ENCODE measurements at regions not wholly inside any gene's neighbourhood (a gene's known extent, or its start where the extent isn't known, plus 50 kb on each side); places are given as distances from the start of the nearest gene placed in this dataset.

DNA sequence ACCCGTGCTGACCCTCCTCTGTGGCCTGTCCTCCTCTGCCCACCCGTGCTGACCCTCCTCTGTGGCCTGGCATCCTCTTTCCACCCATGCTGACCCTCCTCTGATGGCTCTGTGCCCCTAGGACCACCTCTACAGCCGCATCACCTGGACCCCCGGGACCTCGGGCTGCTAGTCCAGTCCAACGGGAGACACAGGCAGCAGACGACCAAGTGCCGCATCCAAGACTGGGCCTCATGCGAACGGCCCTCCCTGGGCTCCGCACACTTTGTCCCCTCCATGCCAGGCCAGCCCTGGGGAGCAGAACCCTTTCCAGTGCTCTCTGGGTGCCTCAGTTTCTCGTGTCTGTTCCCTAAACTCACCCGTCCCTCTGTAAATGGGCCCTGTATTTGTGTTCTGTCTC, 107.2 kb upstream of the RNF32 start:
- TF ChIP-seq, protein P1, sequence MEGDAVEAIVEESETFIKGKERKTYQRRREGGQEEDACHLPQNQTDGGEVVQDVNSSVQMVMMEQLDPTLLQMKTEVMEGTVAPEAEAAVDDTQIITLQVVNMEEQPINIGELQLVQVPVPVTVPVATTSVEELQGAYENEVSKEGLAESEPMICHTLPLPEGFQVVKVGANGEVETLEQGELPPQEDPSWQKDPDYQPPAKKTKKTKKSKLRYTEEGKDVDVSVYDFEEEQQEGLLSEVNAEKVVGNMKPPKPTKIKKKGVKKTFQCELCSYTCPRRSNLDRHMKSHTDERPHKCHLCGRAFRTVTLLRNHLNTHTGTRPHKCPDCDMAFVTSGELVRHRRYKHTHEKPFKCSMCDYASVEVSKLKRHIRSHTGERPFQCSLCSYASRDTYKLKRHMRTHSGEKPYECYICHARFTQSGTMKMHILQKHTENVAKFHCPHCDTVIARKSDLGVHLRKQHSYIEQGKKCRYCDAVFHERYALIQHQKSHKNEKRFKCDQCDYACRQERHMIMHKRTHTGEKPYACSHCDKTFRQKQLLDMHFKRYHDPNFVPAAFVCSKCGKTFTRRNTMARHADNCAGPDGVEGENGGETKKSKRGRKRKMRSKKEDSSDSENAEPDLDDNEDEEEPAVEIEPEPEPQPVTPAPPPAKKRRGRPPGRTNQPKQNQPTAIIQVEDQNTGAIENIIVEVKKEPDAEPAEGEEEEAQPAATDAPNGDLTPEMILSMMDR (IDR thresholded peaks at IDR 0.05) = no peak
- TF ChIP-seq EZH2 (IDR thresholded peaks at IDR 0.05; ENCODE audit: borderline replicate concordance, insufficient read depth, low read depth, low read length, poor library complexity, severe bottlenecking) = no peak

All from B cell (primary cell).